GM18868 (cell line): ENCODE measurements at regions not wholly inside any gene's neighbourhood (a gene's known extent, or its start where the extent isn't known, plus 50 kb on each side); places are given as distances from the start of the nearest gene placed in this dataset.
"Not testable (repeated sequence)": the region's sequence is repeated elsewhere in the genome, so short reads cannot be mapped to it uniquely, and the experiment has no call there.

Source experiments
- ATAC-seq: cut with Tn5 transposase; IDR thresholded peaks from one replicate; pipeline ENCODE4 v1.9.1; 2021; ENCODE audit warnings: mild to moderate bottlenecking, moderate library complexity; ENCODE audit not compliant: unreplicated experiment

DNA sequence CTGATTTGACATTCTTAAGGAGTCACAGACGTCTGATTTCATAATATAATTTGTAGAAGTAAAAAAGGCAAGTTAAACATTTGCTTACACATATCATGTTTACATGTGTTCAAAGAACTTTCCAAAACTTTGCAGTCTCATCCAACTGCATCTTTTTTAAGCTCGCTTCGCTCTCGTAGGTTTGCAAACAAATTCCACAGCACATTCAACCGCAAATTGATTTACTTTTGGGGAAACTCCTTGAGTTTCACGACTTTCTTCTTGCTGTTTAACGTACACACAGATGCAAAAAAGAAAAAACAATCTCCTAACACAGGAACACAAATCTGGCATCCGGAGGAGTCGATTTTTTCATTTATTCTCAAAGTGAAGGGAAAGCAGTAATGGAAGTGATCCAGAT lies 1149.5 kb downstream of the VRK1 start:
- no peak for ATAC-seq

DNA sequence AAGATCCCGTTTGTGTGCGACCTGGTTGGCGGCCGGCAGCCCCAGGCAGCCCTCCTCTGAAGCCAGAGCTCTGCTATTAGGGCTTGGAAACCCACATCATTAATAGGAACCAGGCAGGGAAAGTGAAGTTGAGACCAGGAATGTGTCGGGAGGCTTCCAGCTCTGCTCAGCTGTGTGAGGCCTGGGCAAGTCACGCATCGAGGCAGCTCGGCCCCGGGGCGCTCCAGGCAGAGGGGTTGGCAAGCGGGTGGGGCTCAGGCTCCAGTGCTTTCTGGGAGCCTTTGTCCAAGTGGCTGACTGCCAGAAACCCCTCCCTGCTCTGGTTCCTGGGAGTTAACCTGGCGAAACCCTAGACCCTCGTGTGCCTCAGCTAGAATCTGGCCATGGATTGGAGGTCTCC lies 1151.7 kb downstream of the VRK1 start:
- ATAC-seq, result no peak

DNA sequence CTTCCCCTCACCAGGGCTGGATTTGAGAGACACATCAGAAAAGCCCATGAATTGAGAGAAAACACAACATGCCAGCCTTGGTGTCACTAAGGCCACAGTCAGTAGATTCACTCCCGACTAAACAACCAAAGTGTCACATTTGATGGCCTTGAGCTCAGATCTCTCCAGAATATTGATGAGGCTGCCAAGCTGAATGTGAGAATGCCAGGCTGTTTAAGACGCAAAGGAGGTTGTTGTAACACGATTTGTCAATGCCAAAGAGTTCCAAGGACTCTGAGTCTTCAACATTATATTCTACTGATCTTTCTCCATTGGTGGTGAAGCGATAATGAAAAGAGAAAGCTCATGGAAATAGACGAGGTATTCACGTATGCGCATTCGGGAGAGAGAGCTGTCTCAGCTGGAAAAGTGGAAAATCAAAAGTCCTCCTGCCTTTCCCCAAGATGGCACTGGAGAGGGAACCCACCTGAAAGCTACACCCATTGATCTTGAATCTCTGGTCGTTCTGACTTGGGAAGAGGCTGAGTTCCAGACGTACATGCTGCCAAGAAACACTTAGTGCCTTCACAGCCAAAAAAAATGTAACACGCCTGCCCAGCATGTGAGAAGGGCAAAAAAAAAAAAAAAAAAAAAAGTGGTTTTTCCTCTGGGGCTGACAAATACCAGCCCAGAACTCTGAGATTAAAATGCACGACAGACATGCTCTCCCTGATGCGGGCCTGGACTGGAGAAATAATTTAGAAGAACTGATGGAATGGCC lies 1159.6 kb downstream of the VRK1 start:
- ATAC-seq, result no peak

DNA sequence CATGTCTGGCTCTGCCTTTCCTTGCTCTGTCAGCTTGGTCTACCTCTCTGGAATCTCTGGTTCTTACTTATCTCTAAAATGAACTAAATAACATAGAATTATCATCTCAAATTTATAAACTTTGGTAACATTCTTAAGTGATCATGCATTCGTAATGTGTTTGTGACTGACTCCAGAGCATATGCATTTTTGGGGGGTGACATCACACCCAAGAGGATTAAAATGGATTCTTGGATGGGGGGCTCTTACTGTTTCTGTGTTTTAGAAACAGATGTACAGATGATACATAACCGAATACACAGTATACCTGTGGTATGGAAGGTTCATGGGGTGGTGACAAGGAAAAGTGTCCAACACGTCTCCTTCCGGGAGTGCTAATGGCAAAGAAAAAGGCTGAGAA lies 1162.1 kb downstream of the VRK1 start:
- no peak for ATAC-seq

DNA sequence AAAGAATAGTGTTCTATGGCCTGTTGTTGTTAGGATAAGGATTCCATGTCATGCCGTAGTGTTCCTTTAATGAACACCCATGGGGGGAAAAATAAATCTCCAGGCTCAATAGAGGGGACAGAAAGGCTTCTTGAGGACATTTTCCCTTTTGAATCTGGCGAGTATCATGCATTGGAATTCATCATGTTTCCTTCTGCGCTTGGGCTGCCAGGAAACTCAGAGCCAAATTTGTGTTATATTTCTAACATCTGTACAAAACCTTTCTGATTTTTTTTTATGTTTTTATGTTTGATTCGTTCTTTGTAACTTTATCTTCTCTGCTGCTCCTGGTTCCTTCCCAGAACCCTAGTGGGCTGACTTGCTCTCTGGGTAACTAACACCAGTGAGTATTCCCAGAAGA lies 1163.3 kb downstream of the VRK1 start:
- no peak for ATAC-seq

DNA sequence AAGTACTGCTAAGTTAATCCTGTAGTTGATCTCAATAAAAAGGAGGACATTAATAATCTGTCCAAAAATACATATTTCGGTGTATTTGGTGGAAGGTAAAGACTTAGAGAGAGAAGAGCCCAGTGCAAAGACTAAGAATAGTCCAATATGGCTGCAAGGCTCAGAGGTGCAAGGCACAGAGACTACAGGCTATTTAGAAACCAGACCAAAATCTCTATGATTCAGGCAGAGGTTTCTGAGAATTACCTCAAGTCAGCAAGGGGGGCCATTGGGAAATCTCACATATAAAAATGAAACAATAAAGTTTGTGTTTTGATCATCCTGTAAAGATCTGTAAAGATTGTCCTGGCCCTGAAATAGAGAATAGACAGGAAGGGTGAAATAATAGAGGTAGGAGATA lies 1173.0 kb downstream of the VRK1 start:
- no peak for ATAC-seq

DNA sequence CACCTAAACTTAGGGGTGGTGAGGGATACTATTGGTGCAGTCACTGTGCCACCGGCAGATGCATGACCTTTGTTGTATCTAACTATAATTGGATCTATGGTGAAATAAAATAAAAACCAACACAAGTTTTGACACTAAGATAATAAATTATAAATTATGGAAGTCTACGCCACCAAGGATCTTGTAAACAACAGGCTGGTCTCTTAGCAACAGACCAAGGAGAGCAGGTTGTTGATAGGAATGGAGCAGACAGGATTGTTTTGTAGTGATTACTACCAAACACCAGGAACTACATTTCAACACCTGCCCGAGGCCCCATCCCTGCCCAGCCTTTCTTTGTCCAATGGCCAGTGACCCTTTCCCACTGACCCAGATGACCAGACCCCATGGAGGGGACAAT lies 1178.0 kb downstream of the VRK1 start:
- ATAC-seq, result no peak

DNA sequence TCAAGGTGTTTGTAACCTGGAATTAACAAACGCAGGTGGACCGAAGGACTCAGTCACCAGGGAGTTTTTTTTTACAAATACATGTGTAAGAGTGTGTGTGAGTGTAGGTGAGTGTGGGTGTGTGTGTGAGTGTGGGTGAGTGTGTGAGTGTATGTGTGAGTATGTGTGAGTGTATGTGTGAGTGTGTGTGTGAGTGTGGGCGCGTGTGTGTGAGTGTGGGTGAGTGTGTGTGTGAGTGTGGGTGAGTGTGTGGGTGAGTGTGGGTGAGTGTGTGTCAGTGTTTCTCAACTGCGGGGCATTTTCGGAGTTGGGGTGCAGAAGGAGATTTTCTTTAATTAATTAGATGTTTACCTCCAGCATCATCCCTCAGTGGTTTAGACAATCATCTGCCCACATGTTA lies 1178.8 kb downstream of the VRK1 start:
- no peak for ATAC-seq

DNA sequence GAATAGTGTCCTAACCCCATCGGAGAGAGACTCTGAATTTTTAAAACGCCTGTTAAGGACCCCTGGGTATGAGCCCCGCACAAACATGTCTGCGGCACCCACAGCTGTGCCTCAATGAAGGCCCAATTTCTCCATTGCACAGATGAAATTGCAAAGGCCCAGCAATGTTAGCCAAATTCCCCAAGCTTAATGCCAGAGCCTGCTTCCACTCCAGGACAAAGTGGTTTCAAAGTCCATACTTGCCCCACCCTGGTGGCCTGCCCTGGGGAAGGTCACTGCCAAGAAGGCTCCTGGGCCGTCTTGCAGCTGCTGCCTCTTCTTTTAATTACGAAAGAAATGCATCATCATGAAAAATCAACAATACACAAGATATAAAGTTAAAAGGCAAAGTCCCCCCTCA lies 1179.7 kb downstream of the VRK1 start:
- no peak for ATAC-seq

DNA sequence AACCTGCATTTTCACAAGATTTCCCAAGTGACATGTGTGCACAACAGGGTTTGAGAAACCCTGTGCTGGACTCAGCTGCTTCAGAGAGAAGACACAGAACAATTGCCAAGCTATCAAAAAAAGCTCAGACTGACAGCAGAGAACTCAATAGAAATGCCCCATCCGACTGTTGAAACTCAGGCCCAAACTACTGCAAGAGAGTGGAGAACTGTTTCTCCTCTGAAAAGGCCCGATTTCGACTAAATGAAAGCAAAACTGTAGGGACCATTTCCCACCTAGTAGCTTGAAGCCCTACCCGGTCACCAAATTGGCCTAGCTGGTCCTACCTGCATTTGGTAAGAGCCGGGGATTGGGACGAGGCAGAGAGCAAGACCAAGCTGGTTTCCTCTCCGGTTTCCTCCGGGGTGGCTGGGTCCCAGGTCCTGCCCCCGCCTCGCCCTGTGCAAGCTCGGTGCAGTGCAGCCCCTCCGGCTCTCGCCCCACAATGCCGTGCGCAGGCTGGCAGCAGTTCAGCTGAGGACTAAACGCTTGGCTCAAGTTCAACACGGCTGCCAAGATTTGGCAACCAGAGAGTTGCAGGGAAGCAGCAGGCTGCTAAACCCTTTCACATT lies 1180.6 kb downstream of the VRK1 start:
- no peak for ATAC-seq

DNA sequence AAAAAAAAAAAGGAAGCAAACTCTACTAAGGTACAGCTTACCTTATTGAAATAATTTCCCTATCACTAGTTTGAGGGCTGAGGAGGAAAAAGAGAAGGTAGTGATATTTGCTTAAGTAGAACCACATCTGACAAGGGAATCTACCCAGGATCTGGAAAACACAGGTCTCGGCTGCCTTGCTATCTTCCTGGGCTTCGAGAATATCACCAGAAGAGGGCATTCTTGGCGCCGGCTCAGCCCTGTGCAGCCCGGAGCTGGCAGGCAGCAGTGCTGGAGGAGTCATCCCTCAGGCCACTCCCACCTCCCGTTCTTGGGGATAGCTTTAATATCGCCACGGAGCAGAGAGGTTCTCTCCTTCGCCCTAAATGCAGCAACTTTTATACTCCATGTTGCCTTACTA lies 1181.2 kb downstream of the VRK1 start:
- no peak for ATAC-seq

DNA sequence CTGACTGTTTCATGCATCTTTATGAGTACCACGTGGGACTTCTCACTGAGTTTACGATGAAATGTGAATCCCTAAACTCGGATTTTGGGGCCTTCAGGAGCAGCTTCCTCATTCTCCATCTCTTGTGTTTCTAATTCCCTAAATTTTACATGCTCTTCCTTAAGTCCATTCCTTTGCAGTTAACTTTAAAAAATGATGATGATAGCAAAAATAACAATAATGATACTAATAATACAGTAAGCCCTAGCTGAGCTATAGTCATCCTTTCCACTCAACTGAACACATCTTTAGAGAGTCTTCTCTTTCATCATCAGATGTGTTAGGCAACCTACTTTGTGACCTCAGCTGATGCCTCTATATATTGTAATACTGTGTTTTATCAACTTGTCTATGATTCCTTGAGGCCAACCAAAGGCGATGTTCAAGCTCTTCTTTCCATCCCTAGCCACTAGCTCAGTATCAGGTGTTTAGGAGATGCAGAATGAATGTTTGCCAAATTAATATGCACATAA lies 1196.4 kb downstream of the VRK1 start:
- ATAC-seq, result no peak

DNA sequence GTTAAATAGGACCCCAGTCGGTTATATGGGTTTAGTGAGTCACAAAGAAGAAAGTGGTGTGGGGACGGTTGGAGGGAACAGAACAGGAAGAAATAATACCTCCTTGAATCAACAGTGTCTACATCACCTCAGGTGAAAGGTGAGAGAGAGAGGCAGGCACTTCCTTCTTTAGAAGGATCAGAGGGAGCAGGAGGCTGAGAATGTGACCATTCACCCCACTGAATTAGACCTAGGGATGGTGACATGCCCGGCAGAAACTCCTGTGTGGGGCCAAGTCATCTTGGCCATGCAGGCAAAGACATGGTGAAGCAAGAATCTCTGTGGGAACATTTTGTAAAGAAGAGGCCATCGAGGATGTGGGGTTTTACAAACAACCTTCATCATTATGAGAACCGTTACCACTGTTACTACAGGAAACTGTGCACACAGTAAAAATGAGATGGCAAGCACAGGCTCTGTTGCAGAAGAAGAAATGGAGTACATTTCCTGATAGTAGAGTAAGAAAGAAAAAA lies 1196.9 kb downstream of the VRK1 start:
- no peak for ATAC-seq

DNA sequence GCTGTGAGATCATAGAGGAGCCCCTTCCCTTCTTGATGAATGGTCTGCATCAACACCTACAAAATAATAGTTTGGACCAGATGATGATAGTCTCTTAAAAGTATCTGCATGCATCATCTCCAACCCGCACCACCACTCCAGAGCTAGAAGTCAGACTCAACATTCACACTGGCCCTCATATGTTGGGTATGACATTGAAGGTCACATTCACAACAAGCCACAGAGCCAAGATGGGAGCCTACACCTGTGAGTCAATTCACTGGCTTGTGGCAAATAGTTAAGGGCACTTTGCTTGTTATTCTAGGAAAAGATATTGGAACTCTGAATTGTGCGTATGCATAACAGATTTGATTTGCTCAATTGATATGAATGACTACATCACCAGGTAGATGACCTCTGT lies 1197.9 kb downstream of the VRK1 start:
- no peak for ATAC-seq

DNA sequence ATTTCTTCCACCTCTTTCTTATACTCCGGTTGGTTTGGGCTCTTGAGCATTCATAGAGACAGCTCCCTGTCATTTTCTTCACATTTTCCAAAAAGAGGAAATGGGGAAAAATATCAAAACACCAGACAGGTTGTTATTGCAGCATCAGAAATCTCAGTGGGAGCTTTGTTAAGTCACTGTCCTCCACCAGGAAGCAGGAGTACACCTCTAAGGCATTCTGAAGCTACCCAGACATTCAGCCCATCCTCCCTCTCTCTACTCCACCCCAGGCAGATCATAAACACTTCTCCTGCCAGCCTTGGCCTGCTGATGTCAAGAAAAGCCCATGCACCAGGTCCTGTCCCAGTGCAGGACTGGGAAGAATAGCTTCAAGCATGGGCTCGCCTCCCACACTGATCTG lies 1198.3 kb downstream of the VRK1 start:
- no peak for ATAC-seq

DNA sequence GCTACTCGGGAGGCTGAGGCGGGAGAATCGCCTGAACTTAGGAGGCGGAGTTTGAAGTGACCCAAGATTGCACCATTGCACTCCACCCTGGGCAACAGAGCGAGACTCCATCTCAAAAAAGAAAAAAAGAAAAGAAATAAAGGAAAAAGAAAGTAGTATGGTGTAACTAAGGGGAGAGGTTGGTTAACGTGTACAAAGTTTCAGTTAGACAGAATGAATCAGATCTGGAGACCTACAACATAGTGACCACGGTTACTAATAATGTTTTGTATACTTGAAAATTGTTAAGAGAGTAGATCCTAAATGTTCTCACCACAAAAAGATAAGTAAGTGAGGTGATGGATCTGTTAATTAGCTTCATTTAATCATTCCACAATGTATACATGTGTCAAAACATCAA lies 1208.8 kb downstream of the VRK1 start:
- ATAC-seq, result no peak

DNA sequence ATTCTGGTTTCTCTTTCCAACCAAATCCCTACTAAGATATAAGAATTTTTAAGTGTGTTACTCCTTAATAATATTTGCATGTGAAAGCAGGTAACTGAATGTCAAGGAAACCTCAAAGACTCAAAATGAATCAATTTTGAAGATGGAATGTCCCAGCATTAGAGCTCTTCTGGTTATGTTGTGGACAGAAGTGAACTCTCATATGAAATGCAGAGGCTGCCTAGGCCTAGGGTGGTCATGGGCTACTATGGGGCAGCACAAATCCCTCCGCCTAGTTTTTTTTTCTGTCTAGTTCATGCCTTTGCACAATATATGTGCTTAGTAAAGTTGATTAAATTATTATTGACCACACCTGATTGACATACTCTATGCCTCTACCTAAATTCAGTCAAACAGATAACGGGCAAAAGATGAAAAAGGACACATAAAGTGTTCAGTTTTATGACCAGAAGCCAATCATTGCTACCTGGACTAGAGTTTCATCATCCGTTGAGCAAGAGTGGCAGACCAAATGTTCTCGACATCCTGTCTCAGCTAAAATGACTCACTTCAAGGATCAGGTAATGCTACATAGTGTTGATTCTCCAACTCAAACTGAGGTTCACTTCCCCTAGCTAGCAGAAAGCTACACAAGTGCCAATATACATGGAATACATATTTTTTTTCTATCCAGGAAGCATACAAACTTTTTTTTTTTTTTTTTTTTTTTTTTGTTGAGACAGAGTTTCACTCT lies 1211.4 kb downstream of the VRK1 start:
- no peak for ATAC-seq

DNA sequence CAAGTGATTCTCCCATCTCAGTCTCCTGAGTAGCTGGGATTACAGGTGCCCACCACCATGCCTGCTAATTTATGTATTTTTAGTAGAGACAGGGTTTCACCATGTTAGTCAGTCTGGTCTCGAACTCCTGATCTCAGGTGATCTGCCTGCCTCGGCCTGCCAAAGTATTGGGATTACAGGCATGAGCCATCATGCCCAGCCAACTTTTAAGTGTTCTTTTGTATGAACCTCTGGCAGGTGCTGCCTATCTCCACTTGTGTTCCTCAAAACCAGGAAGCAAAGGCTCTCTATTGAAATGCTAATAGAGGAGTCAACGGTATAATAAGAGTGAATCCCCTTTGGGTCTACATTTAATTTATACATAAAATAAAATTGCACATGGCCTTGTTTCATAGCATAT lies 1212.0 kb downstream of the VRK1 start:
- ATAC-seq, result not testable (repeated sequence)

DNA sequence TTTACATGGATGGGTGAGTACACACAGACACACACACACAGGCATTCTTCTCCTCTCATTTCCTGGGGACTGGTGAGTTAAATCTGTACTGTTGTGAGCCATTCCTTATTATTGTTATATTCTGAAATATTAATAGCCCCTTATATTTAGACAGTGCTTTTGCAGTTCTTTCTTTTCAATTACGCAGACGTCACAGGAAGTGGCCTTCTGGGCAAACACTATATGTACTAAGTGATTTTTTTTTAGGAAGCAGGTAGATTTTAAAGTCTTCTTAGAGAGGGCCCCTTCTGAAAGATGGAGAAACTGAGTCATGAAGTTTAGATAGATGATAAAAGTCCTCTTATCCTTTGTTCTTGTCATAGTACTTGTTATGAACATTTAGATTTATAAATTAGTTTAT lies 1213.6 kb downstream of the VRK1 start:
- no peak for ATAC-seq

DNA sequence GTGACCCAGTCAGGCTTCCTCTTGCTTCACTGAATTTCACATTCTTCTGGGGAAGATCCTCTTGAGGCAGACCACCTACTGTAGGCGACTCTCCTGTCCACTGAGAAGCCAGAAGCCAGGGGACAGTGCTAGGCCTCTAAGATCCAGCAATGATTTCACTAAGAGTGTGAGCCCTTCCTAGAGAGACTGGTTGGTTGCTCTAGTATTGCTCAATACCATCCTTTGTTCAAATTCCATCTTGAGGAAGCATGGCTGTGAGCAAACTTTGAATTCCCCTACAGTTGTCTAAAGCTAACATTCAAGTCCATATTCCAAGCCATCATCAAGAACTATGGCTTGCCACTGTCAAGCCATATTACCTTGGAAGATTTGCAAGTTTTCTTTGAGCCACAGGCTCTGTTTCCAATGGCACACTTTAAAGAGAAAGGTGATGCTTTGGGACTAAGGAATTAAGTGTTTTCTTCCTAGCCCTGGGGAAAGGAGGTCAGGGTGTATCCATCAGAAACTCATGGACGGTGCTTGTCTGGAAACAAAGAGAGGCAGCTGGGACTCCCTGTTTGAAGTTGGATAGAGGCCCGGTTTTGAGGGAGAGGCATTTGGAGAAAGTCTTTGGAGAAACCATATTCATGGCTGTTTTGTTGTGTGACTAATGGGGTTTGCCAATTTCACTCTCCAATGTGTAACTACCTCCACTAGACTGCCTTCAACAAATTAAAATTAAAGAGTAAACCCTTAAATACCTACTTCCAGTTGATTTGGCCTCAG lies 1217.9 kb downstream of the VRK1 start:
- ATAC-seq, result no peak

DNA sequence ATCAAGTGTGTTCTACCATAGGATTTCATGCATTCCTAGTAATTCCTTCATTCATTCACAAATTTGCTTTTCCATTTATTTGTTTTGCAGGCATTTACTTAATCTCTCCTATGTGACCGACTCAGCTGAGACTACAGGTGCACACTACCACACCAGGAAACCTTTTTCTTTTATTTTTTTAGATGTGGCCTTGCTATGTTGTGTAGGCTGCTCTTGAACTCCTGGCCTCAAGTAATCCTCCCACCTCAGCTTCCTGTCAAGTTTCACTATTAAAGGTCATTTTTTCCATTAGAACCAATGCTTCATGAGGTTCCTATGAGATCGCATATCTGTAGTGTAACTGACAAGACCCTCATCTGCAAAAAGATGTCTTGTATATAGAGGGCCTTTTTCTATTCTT lies 1218.7 kb downstream of the VRK1 start:
- no peak for ATAC-seq
